HEK293 (cell line): ENCODE measurements at regions not wholly inside any gene's neighbourhood (a gene's known extent, or its start where the extent isn't known, plus 50 kb on each side); places are given as distances from the start of the nearest gene placed in this dataset.

Experiments
- CTCF ChIA-PET: fragments of 350-600 bp; formaldehyde crosslinking; extraction: SDS; loops from one replicate; lab custom pipeline; 2021; ENCODE audit warnings: antibody characterized with exemption; lab: Yijun Ruan, JAX
- POLR2A ChIA-PET: fragments of 300-600 bp; formaldehyde crosslinking; extraction: SDS; loops from one replicate; lab custom pipeline; 2020; ENCODE audit warnings: antibody characterized with exemption, inconsistent platforms; lab: Yijun Ruan, JAX
- H3K27ac ChIP-seq: fragments of 200-500 bp; sonication (Bioruptor generic); 2 replicates; pipeline ENCODE4 v1.5.1; 2014; ENCODE audit warnings: low read depth, low read length, control low read depth, inconsistent platforms; ENCODE audit errors: extremely low read depth
- H3K36me3 ChIP-seq, 2 experiments: fragments of 200-500 bp in 1 of 2; sonication (Bioruptor generic) in 1 of 2; 1 replicate in 1 of 2; 2 replicates in 1 of 2; pipeline ENCODE4 v1.5.1; 2014 to 2017; ENCODE audit warnings: inconsistent platforms in 2 of 2, low read length in 2 of 2; ENCODE audit not compliant: control insufficient read depth in 2 of 2, insufficient read depth in 1 of 2
- H3K4me1 ChIP-seq: fragments of 200-500 bp; sonication (Bioruptor generic); 2 replicates; pipeline ENCODE4 v1.5.1; 2014; ENCODE audit warnings: mild to moderate bottlenecking, low read length, inconsistent platforms; ENCODE audit not compliant: control insufficient read depth, insufficient read depth
- H3K4me3 ChIP-seq: 2 replicates; pipeline ENCODE4 v1.5.1; 2011; ENCODE audit warnings: low read depth, mild to moderate bottlenecking, control low read depth, low read length, moderate library complexity
- H3K9me3 ChIP-seq: fragments of 200-500 bp; sonication (Bioruptor generic); 2 replicates; pipeline ENCODE4 v1.5.1; 2014; ENCODE audit warnings: low read depth, low read length, inconsistent platforms; ENCODE audit not compliant: control insufficient read depth, insufficient read depth
- GFI1B ChIP-seq: fragments of 450-650 bp; formaldehyde crosslinking; IDR thresholded peaks from 2 replicates; pipeline ENCODE4 v1.5.1; 2016; ENCODE audit warnings: missing biosample characterization, missing genetic modification characterization
- HOXD13 ChIP-seq: sonication (generic); formaldehyde crosslinking; IDR thresholded peaks from 2 replicates; pipeline ENCODE4 v1.8.0; 2022; ENCODE audit warnings: missing genetic modification reagents, borderline replicate concordance
- INSM2 ChIP-seq: fragments of 450-650 bp; formaldehyde crosslinking; IDR thresholded peaks from 2 replicates; pipeline ENCODE4 v1.5.1; 2016; ENCODE audit warnings: missing biosample characterization, missing genetic modification characterization
- PRDM10 ChIP-seq: fragments of 450-650 bp; formaldehyde crosslinking; IDR thresholded peaks from 2 replicates; pipeline ENCODE4 v1.5.1; 2016; ENCODE audit warnings: missing biosample characterization, missing genetic modification characterization
- ZBTB6 ChIP-seq: fragments of 450-650 bp; formaldehyde crosslinking; IDR thresholded peaks from 2 replicates; pipeline ENCODE4 v1.5.1; 2017; ENCODE audit warnings: missing biosample characterization, missing genetic modification characterization
- ZFP3 ChIP-seq: fragments of 450-650 bp; formaldehyde crosslinking; IDR thresholded peaks from 2 replicates; pipeline ENCODE4 v1.5.1; 2016; ENCODE audit warnings: low read depth, missing biosample characterization, missing genetic modification characterization
- ZNF26 ChIP-seq: fragments of 450-650 bp; formaldehyde crosslinking; IDR thresholded peaks from 2 replicates; pipeline ENCODE4 v1.5.1; 2016; ENCODE audit warnings: missing biosample characterization, missing genetic modification characterization
- ZNF629 ChIP-seq: fragments of 450-650 bp; formaldehyde crosslinking; IDR thresholded peaks from 2 replicates; pipeline ENCODE4 v1.5.1; 2017; ENCODE audit warnings: missing biosample characterization, missing genetic modification characterization
- ZNF837 ChIP-seq: fragments of 450-650 bp; formaldehyde crosslinking; IDR thresholded peaks from 2 replicates; pipeline ENCODE4 v1.5.1; 2016; ENCODE audit warnings: missing biosample characterization, missing genetic modification characterization
- ZSCAN4 ChIP-seq: fragments of 450-650 bp; formaldehyde crosslinking; IDR thresholded peaks from 2 replicates; pipeline ENCODE4 v1.5.1; 2017; ENCODE audit warnings: missing biosample characterization, missing genetic modification characterization
- TF ChIP-seq, protein P1 (sequence below): fragments of 450-650 bp; formaldehyde crosslinking; IDR thresholded peaks from 2 replicates; pipeline ENCODE4 v1.5.1; 2017; ENCODE audit warnings: missing biosample characterization, missing genetic modification characterization
- TF ChIP-seq, protein P2 (sequence below): fragments of 450-650 bp; formaldehyde crosslinking; optimal IDR thresholded peaks from 2 replicates; pipeline ENCODE3; 2016; ENCODE audit warnings: missing biosample characterization, mild to moderate bottlenecking, missing genetic modification characterization

GRCh38 chr9:126017758-126018157, 270.6 kb downstream of the PBX3 start:
- no peak overlapping the region for H3K27ac ChIP-seq
- ChIA-PET POLR2A (no interaction called here), CTCF (no interaction called here)
- H3K4me3 ChIP-seq = no peak overlapping the region
- H3K4me1 ChIP-seq = no peaks in the 10 kb centered on the region
- H3K36me3 ChIP-seq = no peaks in the 10 kb centered on the region
- H3K9me3 ChIP-seq = no peaks in the 10 kb centered on the region
- no peak for TF ChIP-seq ZNF837 (tag by site-specific recombination)
- peak; percentile 54; the same call in 1 of the 2 replicates for TF ChIP-seq ZFP3 (tag by site-specific recombination)
- TF ChIP-seq HOXD13 (CRISPR knock-in tag) = no peak
- no peak for TF ChIP-seq ZNF629 (tag by site-specific recombination)
- TF ChIP-seq, all 188 proteins: peak for 1

DNA sequence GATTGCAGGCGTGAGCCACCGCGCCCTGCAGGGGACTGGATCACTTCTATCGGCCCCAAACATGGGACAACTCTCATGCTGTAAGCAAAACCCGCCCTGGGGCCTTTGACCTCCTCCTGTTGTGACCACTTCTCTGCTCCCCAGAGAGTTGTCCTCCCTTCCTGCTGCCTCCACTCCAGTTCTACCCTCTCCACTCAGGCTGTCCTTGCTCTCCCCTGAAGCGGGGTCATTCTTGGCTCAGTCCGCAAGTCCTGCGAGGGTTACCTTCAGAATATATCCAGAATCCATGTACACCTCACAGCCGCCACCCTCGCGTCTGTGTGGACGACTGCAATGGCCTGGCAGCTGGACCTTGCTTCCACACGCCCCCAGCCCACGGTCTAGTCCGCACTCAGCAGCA, 273.7 kb downstream of the PBX3 start:
- CTCF ChIA-PET = no interaction called here
- TF ChIP-seq ZNF26 (tag by site-specific recombination) = no peak
- TF ChIP-seq, all 188 proteins: peak for 0
- POLR2A ChIA-PET = no interaction called here

GRCh38 chr9:126023962-126024361, 276.8 kb downstream of the PBX3 start:
- TF ChIP-seq, protein P1, sequence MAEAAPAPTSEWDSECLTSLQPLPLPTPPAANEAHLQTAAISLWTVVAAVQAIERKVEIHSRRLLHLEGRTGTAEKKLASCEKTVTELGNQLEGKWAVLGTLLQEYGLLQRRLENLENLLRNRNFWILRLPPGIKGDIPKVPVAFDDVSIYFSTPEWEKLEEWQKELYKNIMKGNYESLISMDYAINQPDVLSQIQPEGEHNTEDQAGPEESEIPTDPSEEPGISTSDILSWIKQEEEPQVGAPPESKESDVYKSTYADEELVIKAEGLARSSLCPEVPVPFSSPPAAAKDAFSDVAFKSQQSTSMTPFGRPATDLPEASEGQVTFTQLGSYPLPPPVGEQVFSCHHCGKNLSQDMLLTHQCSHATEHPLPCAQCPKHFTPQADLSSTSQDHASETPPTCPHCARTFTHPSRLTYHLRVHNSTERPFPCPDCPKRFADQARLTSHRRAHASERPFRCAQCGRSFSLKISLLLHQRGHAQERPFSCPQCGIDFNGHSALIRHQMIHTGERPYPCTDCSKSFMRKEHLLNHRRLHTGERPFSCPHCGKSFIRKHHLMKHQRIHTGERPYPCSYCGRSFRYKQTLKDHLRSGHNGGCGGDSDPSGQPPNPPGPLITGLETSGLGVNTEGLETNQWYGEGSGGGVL = no peak
- peak; percentile 88 for TF ChIP-seq ZSCAN4
- TF ChIP-seq, all 188 proteins: peak for 1

More for the DNA sequence above, 273.7 kb downstream of the PBX3 start:
- Histone ChIP-seq H3K4me1 (no peaks in the 10 kb centered on the region), H3K9me3 (no peaks in the 10 kb centered on the region), H3K27ac (no peak overlapping the region), H3K36me3 (no peaks in the 10 kb centered on the region), H3K4me3 (no peak overlapping the region)

DNA sequence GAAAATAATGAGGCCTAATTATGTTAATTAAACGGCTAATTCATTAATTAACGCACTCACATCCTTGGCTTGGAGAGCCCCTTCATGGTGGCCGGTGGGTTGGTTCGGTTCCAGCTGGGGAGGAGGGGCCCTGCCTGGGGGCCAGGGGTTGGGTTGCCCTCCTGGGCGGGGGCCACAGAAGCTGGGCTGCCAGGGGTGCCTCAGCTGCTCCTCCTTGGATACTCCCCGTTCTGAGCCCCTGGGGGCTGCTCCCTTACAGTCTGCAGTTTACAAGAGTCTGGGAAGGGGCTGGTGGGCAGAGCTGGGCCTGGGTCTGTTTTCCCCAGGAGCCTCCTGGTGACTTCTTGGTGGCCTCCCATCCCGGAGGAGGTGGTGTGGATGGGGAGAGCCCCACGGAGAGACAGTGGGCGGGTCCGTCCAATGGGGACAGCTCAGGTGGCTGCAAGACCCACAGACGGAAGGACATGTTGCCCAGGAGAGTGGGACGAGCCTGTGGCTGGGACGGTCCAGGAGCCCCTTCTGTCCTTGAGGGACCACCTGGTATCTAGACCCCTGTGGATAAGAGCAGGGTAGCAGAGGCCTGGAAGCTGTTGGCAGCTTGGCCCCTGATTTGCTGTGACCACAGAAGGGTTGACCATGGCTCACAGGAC, 277.5 kb downstream of the PBX3 start:
- Histone ChIP-seq H3K9me3 (no peaks in the 10 kb centered on the region), H3K36me3 (no peaks in the 10 kb centered on the region), H3K27ac (no peak overlapping the region), H3K4me1 (no peaks in the 10 kb centered on the region), H3K4me3 (no peak overlapping the region)
- POLR2A ChIA-PET = no interaction called here
- CTCF ChIA-PET = no interaction called here
- TF ChIP-seq PRDM10 (tag by site-specific recombination) = no peak
- TF ChIP-seq, protein P2, sequence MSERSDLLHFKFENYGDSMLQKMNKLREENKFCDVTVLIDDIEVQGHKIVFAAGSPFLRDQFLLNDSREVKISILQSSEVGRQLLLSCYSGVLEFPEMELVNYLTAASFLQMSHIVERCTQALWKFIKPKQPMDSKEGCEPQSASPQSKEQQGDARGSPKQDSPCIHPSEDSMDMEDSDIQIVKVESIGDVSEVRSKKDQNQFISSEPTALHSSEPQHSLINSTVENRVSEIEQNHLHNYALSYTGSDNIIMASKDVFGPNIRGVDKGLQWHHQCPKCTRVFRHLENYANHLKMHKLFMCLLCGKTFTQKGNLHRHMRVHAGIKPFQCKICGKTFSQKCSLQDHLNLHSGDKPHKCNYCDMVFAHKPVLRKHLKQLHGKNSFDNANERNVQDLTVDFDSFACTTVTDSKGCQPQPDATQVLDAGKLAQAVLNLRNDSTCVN (tag by site-specific recombination) = no peak
- no peak for TF ChIP-seq GFI1B (tag by site-specific recombination)
- TF ChIP-seq ZBTB6 (tag by site-specific recombination) = no peak
- TF ChIP-seq INSM2 = no peak

More at GRCh38 chr9:126023962-126024361, 276.8 kb downstream of the PBX3 start:
- CTCF ChIA-PET = no interaction called here
- POLR2A ChIA-PET = no interaction called here
- no peak overlapping the region for H3K27ac ChIP-seq
- H3K4me3 ChIP-seq = no peak overlapping the region
- no peaks in the 10 kb centered on the region for H3K9me3 ChIP-seq
- H3K36me3 ChIP-seq = no peaks in the 10 kb centered on the region
- H3K4me1 ChIP-seq = no peaks in the 10 kb centered on the region
